HG02973 (cell line): ENCODE measurements at regions not wholly inside any gene's neighbourhood (a gene's known extent, or its start where the extent isn't known, plus 50 kb on each side); places are given as distances from the start of the nearest gene placed in this dataset.

Experiments used
- ATAC-seq: cut with Tn5 transposase; IDR thresholded peaks from one replicate; pipeline ENCODE4 v1.9.1; 2021; ENCODE audit warnings: moderate library complexity; ENCODE audit not compliant: unreplicated experiment

GRCh38 chr3:72539856-72540255 is 308.4 kb downstream of the SHQ1 start:
- ATAC-seq, result no peak

- peak; percentile 63 for ATAC-seq
Observed at GRCh38 chr3:72538070-72538745, 310.0 kb downstream of the SHQ1 start.

DNA sequence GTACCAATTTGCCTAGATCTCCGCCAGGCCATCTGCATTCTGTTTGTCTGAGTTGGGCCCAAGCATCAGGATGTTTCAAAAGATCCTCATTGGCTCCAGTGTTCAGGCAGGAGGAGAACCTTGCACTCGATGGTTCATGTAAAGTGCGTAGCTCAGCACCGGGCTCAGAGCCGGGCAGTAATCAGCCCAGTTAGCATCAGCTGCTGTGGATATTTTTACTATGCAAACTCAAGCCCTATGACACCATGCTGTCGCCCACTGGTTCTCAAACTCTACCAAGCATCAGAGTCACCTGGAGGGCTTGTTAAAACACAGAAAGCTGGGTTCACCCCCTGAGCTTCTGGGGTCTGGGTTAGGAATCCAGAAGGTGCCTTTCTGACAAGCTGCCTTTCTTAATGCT is 310.8 kb downstream of the SHQ1 start:
- peak; percentile 33 for ATAC-seq

GRCh38 chr3:72536878-72537267 is 311.4 kb downstream of the SHQ1 start:
- ATAC-seq, result no peak

DNA sequence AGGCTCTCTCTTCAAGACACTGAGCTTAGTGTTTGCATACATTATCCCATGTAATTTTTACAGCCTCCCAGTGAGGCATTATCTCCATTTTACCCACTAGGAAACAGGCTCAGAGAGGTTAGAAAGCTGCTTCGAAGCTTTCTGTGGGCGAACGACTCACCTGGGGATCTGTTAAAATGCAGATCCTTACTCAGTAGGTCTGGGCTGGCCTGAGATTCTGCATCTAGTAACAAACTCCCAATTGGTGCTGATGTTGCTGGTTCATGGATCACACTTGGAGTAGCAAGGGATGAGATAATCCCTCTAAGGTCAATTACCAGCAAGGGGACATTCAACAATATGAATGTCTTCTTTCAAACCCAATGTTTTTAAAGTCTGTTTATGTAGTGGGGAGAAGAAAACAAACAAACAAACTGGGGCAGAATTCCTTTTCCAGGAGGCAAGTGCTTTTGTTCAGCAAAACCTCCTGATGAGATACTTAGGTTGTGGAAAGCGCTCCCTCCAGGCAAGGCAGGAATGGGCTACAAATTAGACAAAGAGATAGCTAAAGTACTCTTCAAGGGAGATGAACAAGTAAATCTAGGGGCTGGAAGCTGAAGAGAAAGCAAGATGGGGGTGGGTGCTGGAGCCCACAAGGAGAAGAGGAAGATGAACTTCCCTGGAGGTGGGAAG is 311.9 kb downstream of the SHQ1 start:
- ATAC-seq, result no peak

- no peak for ATAC-seq
Observed at GRCh38 chr3:72535772-72536171, 312.5 kb downstream of the SHQ1 start.

DNA sequence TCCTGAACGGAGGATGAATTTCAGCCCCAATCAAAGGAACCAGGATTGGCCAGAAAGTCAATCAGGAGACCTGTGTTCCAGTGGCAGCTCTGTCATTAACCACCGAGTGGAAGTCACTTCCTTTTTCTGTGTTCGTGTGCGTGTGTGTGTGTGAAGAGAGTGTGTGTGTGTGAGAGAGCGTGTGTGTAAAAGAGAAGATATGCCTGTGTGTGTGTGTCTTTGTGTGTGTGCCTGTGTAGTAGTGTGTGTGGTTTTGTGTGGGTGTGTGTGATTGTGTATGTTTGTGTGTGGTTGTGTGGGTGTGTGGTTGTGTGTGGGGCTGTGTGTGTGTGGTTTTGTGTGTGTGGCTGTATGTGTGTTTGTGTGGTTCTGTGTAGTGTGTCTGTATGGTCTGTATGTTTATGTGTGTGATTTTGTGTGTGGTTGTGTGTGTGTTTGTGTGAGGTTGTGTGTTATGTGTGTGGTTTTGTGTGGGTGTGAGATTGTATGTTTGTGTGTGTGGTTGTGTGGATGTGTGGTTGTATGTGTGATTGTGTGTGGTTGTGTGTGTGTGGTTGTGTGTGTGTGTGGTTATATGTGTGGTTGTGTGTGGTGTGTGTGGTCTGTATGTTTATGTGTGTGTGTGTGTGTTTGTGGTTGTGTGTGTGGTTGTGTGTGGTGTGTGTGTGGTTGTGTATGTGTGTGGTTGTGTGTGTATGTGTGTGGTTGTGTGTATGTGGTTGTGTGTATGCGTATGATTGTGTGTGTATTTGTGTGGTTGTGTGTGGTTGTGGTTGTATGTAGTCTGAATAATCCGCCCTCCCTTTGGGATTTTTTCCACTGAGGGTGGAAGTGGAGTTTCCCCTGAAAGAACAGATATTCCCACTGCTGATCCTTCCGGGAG is 314.4 kb downstream of the SHQ1 start:
- no peak for ATAC-seq

- no peak for ATAC-seq
Observed at GRCh38 chr3:72530426-72530825, 317.8 kb downstream of the SHQ1 start.

GRCh38 chr3:72529081-72529480 is 319.2 kb downstream of the SHQ1 start:
- ATAC-seq, result no peak

- peak; percentile 78 for ATAC-seq
Observed at GRCh38 chr3:72523429-72524151, 324.7 kb downstream of the SHQ1 start.

GRCh38 chr3:72520690-72521308 is 327.4 kb downstream of the SHQ1 start:
- peak; percentile 75 for ATAC-seq

GRCh38 chr3:72519946-72520604 is 328.2 kb downstream of the SHQ1 start:
- ATAC-seq, result no peak

DNA sequence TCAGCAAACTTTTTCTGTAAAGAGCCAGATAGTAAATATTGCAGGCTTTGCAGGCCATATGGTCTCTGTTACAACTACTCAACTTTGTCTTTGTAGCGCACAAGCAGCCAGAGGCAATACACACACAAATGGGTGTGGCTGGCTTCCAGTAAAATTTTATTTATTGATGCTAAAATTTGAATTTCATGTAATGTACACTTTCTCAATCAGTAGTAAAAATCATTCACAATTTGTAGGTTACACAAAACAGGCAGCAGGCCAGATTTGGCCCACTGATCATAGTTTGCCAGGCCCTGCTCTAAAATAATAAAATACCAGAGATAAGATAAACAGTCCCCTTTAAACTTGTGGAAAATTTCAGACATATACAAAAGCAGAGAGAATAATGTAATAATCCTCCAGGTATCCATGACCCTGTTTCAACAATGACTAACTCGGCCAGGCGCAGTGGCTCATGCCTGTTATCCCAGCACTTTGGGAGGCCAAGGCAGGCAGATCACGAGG is 330.3 kb downstream of the SHQ1 start:
- no peak for ATAC-seq

- ATAC-seq, result no peak
Observed at GRCh38 chr3:72517336-72517735, 330.9 kb downstream of the SHQ1 start.

DNA sequence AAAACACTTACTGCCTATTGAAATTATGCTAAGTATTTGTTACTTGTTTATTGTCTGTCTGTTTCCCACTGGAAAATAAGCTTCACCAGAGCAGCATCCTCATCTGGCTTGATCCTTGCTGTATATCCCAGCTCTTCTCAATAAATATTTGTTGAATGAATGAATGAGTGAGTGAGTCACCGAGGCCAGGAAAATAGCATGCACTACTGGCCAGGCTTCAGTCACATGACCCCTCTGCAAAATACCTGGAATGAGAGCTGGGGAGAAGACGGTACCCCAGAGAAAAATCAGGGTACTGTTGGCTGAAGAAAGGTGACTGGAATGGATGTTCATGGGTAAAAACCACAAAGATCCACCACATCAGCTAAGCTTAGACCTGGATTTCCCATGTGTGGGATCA is 331.9 kb downstream of the SHQ1 start:
- no peak for ATAC-seq

DNA sequence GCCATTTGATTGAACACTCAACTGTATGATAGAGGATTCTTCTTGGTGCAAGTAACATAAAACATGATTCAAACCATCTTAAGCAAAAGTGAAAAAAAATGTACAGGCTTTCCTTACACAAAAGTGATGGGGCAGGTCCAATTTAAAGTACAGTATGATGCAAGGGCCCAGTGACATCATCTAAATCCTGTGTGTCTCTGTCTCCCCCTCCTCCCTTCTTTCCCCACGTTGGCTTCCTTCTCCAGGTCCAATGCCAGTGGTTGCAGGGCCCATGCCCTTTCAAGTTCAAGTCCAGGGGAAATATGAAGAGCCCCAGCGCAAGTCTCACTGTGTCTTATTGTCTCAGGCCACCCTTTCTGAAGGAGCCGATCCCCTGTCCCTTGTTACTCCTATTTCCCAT is 332.3 kb downstream of the SHQ1 start:
- ATAC-seq, result no peak

DNA sequence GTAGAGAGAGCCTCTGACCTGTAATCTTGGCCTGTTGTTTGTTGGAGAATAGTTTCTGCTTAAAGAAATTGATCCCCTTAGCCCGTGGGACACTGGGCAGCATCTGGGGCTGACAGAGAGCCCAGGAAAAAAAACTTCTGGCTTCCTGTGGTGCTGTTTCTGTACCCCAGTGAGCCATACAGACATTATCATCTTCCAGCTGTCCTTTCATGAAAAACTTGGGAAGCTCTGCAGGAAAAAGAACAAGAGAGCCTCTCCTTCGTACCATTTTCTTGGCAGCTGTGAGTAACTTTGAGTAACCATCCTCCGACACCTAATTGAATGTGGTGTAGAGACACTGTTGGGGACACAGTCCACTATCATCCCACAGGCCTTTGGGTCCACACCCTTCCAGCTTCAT is 333.0 kb downstream of the SHQ1 start:
- ATAC-seq, result no peak

DNA sequence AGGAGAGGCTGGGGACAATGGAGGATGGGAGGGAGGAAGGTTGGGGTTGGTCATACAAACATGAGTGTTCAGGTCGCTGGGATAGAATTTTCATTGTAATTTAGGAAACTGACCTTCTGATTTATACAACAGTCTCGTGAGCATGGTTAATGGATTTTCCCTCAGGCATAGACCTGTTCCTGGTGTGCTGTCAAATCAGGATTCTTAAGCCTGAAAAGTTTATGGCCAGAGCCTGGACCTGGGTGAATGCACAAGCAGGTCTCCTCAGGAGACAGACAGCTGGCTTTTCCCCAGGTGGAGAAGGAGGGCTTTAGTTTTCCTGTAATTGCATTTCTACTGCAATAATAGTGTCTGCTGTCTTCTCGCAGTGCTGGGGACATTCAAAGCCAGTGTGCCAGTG is 338.0 kb downstream of the SHQ1 start:
- no peak for ATAC-seq

- no peak for ATAC-seq
Observed at GRCh38 chr3:72505539-72506405, 342.5 kb downstream of the SHQ1 start.
